ENCODE measurements at regions not wholly inside any gene's neighbourhood (a gene's known extent, or its start where the extent isn't known, plus 50 kb on each side); places are given as distances from the start of the nearest gene placed in this dataset.

- no peak for DNase-seq
Measured at GRCh38 chr18:27687351-27687979, 489.5 kb downstream of the CDH2 start.

- DNase-seq: no peak
Measured at GRCh38 chr18:27685807-27686412, 491.0 kb downstream of the CDH2 start.

- DNase-seq: no peak
Measured at GRCh38 chr18:27685091-27685490, 491.8 kb downstream of the CDH2 start.

GRCh38 chr18:27674411-27674810 is 489.3 kb upstream of the CHST9 start:
- no peak for DNase-seq

- DNase-seq: no peak
Measured at GRCh38 chr18:27673861-27674260, 488.8 kb upstream of the CHST9 start.

GRCh38 chr18:27668158-27668557 is 483.1 kb upstream of the CHST9 start:
- no peak for DNase-seq

GRCh38 chr18:27667064-27667463 is 482.0 kb upstream of the CHST9 start:
- DNase-seq: no peak

- no peak for DNase-seq
Measured at GRCh38 chr18:27666016-27666415, 480.9 kb upstream of the CHST9 start.

- DNase-seq: no peak
Measured at GRCh38 chr18:27665264-27665799, 480.2 kb upstream of the CHST9 start.

- no peak for DNase-seq
Measured at GRCh38 chr18:27662949-27663348, 477.8 kb upstream of the CHST9 start.

GRCh38 chr18:27662537-27662936 is 477.4 kb upstream of the CHST9 start:
- DNase-seq: no peak

GRCh38 chr18:27661320-27662018 is 476.4 kb upstream of the CHST9 start:
- DNase-seq: no peak

GRCh38 chr18:27656905-27657304 is 471.8 kb upstream of the CHST9 start:
- DNase-seq: no peak

- DNase-seq: no peak
Measured at GRCh38 chr18:27656167-27656778, 471.2 kb upstream of the CHST9 start.

GRCh38 chr18:27653247-27653646 is 468.1 kb upstream of the CHST9 start:
- DNase-seq: no peak

GRCh38 chr18:27652480-27653121 is 467.5 kb upstream of the CHST9 start:
- DNase-seq: no peak

GRCh38 chr18:27649621-27650020 is 464.5 kb upstream of the CHST9 start:
- DNase-seq: no peak

GRCh38 chr18:27645929-27646328 is 460.8 kb upstream of the CHST9 start:
- DNase-seq: no peak

- no peak for DNase-seq
Measured at GRCh38 chr18:27636576-27637085, 451.5 kb upstream of the CHST9 start.

- no peak for DNase-seq
Measured at GRCh38 chr18:27632706-27633105, 447.6 kb upstream of the CHST9 start.

- DNase-seq: no peak
Measured at GRCh38 chr18:27627927-27628326, 442.8 kb upstream of the CHST9 start.

- no peak for DNase-seq
Measured at GRCh38 chr18:27621236-27621890, 436.3 kb upstream of the CHST9 start.
